SK-N-SH (cell line): ENCODE measurements at regions not wholly inside any gene's neighbourhood (a gene's known extent, or its start where the extent isn't known, plus 50 kb on each side); places are given as distances from the start of the nearest gene placed in this dataset.

ENCODE experiments used
- CTCF ChIA-PET: fragments of 300-600, 350-600 bp; formaldehyde crosslinking; extraction: SDS; loops from one replicate; lab custom pipeline; 2021; lab: Yijun Ruan, JAX
- POLR2A ChIA-PET: fragments of 350-600 bp; sonication (Branson Sonifier 250); formaldehyde crosslinking; extraction: SDS; loops from one replicate; lab custom pipeline; 2020; ENCODE audit warnings: antibody characterized with exemption, inconsistent platforms; lab: Yijun Ruan, JAX
- DNase-seq: peaks from one replicate; pipeline ENCODE4 v3.0.0; 2012
- H2AFZ ChIP-seq: fragments of 200-600 bp; sonication (generic); 2 replicates; pipeline ENCODE4 v1.8.1; 2016; ENCODE audit warnings: antibody characterized with exemption, mild to moderate bottlenecking, low read depth
- H3F3A ChIP-seq: fragments of 200-600 bp; sonication (generic); replicated peaks from 2 replicates; pipeline ENCODE3; 2016; ENCODE audit warnings: antibody characterized with exemption, mild to moderate bottlenecking; ENCODE audit not compliant: insufficient read depth
- H3K27ac ChIP-seq, 2 experiments: fragments of 200-500 bp in 1 of 2; fragments of 200-600 bp in 1 of 2; sonication (Bioruptor generic) in 1 of 2; sonication (generic), shearing (Covaris generic) in 1 of 2; 2 replicates each; pipeline versions ENCODE4 v1.5.1 to v1.6.1; 2014 to 2016; ENCODE audit warnings: low read depth in 2 of 2, inconsistent platforms in 1 of 2, low read length in 1 of 2, mild to moderate bottlenecking in 1 of 2, mixed read lengths in 1 of 2
- H3K27me3 ChIP-seq: fragments of 200-600 bp; sonication (generic), shearing (Covaris generic); 2 replicates; pipeline ENCODE4 v1.6.1; 2016; ENCODE audit warnings: mixed run types; ENCODE audit not compliant: insufficient read depth
- H3K36me3 ChIP-seq, 2 experiments: fragments of 200-500 bp in 1 of 2; fragments of 200-600 bp in 1 of 2; sonication (Bioruptor generic) in 1 of 2; sonication (generic) in 1 of 2; replicated peaks in 1 of 2; 2 replicates each; pipeline versions ENCODE3 to v1.5.1; 2014 to 2016; ENCODE audit warnings: low read length in 1 of 2, mild to moderate bottlenecking in 1 of 2; ENCODE audit not compliant: insufficient read depth in 2 of 2, control insufficient read depth in 1 of 2
- H3K4me1 ChIP-seq, 2 experiments: fragments of 200-500 bp in 1 of 2; fragments of 200-600 bp in 1 of 2; sonication (Bioruptor generic) in 1 of 2; sonication (generic), shearing (Covaris generic) in 1 of 2; 2 replicates each; pipeline versions ENCODE4 v1.5.1 to v1.6.1; 2014 to 2016; ENCODE audit warnings: low read depth in 1 of 2, low read length in 1 of 2, mixed run types in 1 of 2; ENCODE audit not compliant: insufficient read depth in 2 of 2, control insufficient read depth in 1 of 2
- H3K4me2 ChIP-seq: fragments of 200-600 bp; sonication (generic), shearing (Covaris generic); 2 replicates; pipeline ENCODE4 v1.6.1; 2017; ENCODE audit warnings: mixed run types
- H3K4me3 ChIP-seq, 2 experiments: fragments of 200-500 bp in 1 of 2; fragments of 200-600 bp in 1 of 2; sonication (Bioruptor generic) in 1 of 2; sonication (generic), shearing (Covaris generic) in 1 of 2; 2 replicates each; pipeline versions ENCODE4 v1.5.1 to v1.8.1; 2014 to 2016; ENCODE audit warnings: low read depth in 2 of 2, inconsistent platforms in 1 of 2, low read length in 1 of 2, mild to moderate bottlenecking in 1 of 2, mixed read lengths in 1 of 2, moderate library complexity in 1 of 2
- H3K79me2 ChIP-seq: fragments of 200-600 bp; sonication (generic); 2 replicates; pipeline ENCODE4 v1.8.1; 2017; ENCODE audit warnings: mild to moderate bottlenecking; ENCODE audit not compliant: insufficient read depth
- H3K9ac ChIP-seq: fragments of 200-600 bp; sonication (generic); 2 replicates; pipeline ENCODE4 v1.6.1; 2017; ENCODE audit warnings: mixed run types
- H3K9me2 ChIP-seq: fragments of 200-600 bp; sonication (generic); 2 replicates; pipeline ENCODE4 v1.6.1; 2017; ENCODE audit warnings: mixed run types
- H3K9me3 ChIP-seq: fragments of 200-600 bp; sonication (generic); 2 replicates; pipeline ENCODE4 v1.6.1; 2017; ENCODE audit warnings: mixed run types, mild to moderate bottlenecking, moderate library complexity
- H4K20me1 ChIP-seq: fragments of 200-600 bp; sonication (generic); 2 replicates; pipeline ENCODE4 v1.6.1; 2017; ENCODE audit warnings: mild to moderate bottlenecking, mixed run types; ENCODE audit not compliant: insufficient read depth
- CHD2 ChIP-seq: fragments of 150-350 bp; IDR thresholded peaks from 2 replicates; pipeline ENCODE4 v1.6.1; 2018; ENCODE audit warnings: low read length; ENCODE audit not compliant: partially characterized antibody
- CTCF ChIP-seq: fragments of 200-600 bp; sonication (generic); IDR thresholded peaks from 2 replicates; pipeline ENCODE4 v1.6.1; 2017; ENCODE audit warnings: antibody characterized with exemption, mild to moderate bottlenecking, moderate library complexity
- EP300 ChIP-seq, 2 experiments: IDR thresholded peaks; 2 replicates each; pipeline versions ENCODE4 v1.4.0 to v1.6.1; 2012; ENCODE audit warnings: borderline replicate concordance in 1 of 2, low read depth in 1 of 2, low read length in 1 of 2
- EZH2phosphoT487 ChIP-seq: fragments of 200-600 bp; sonication (generic); IDR thresholded peaks from 2 replicates; pipeline ENCODE4 v1.6.1; 2017; ENCODE audit warnings: low read depth, mixed run types, mild to moderate bottlenecking, antibody characterized with exemption, moderate library complexity, borderline replicate concordance
- MEF2A ChIP-seq: IDR thresholded peaks from 2 replicates; pipeline ENCODE4 v1.4.0; 2012; ENCODE audit warnings: low read depth, borderline replicate concordance
- NFIC ChIP-seq: IDR thresholded peaks from 2 replicates; pipeline ENCODE4 v1.4.0; 2012; ENCODE audit warnings: borderline replicate concordance
- NRF1 ChIP-seq: IDR thresholded peaks from 2 replicates; pipeline ENCODE4 v1.6.1; 2012; ENCODE audit warnings: low read depth, mild to moderate bottlenecking, low read length
- PBX3 ChIP-seq: IDR thresholded peaks from 2 replicates; pipeline ENCODE4; 2012
- RAD21 ChIP-seq: IDR thresholded peaks from 2 replicates; pipeline ENCODE4 v1.6.1; 2012; ENCODE audit warnings: mild to moderate bottlenecking, low read length
- REST ChIP-seq: IDR thresholded peaks from 2 replicates; pipeline ENCODE4 v1.6.1; 2012; ENCODE audit warnings: mild to moderate bottlenecking, low read depth, low read length, moderate library complexity
- RXRA ChIP-seq: IDR thresholded peaks from 2 replicates; pipeline ENCODE4 v1.4.0; 2012; ENCODE audit warnings: low read depth, mild to moderate bottlenecking, borderline replicate concordance
- SIN3A ChIP-seq: IDR thresholded peaks from 2 replicates; pipeline ENCODE4 v1.6.1; 2012; ENCODE audit warnings: low read depth, mild to moderate bottlenecking, low read length, moderate library complexity, borderline replicate concordance
- SMC3 ChIP-seq: IDR thresholded peaks from 2 replicates; pipeline ENCODE4 v1.6.1; 2012; ENCODE audit warnings: low read depth, low read length, improper control_type of control experiment
- TEAD4 ChIP-seq: IDR thresholded peaks from 2 replicates; pipeline ENCODE4 v1.4.0; 2012; ENCODE audit warnings: mild to moderate bottlenecking, borderline replicate concordance; ENCODE audit not compliant: insufficient read depth
- USF2 ChIP-seq: fragments of 150-350 bp; IDR thresholded peaks from 2 replicates; pipeline ENCODE4 v1.6.1; 2017; ENCODE audit warnings: antibody characterized with exemption, low read length, low read depth, borderline replicate concordance
- YY1 ChIP-seq: IDR thresholded peaks from 2 replicates; pipeline ENCODE4 v1.4.0; 2012; ENCODE audit warnings: low read depth, mild to moderate bottlenecking
- WGBS: methylation state at CpG from one replicate; pipeline ENCODE4 v1.1.6; 2017; ENCODE audit warnings: low lambda C conversion rate; 5-methylcytosine and 5-hydroxymethylcytosine counted together

GRCh38 chr4:163673848-163674697, 179.6 kb downstream of the TMA16 start (continued):
- TF ChIP-seq REST (no peak), USF2 (no peak), MEF2A (no peak), CTCF (no peak), SMC3 (no peak), CHD2 (no peak)

GRCh38 chr4:163679189-163679588, 184.7 kb downstream of the TMA16 start:
- no peaks in the 10 kb centered on the region for H3K9me3 ChIP-seq
- peak; percentile 5 for DNase-seq
- H3F3A ChIP-seq: no peaks in the 10 kb centered on the region
- H3K79me2 ChIP-seq: no peaks in the 10 kb centered on the region
- no peaks in the 10 kb centered on the region for H3K36me3 ChIP-seq
- no peaks in the 10 kb centered on the region for H3K4me1 ChIP-seq
- WGBS: 6% methylated on average over 5 of the region's 5 CpGs
- H4K20me1 ChIP-seq: no peaks in the 10 kb centered on the region
- ChIA-PET POLR2A (no interaction called here), CTCF (interaction anchor here (1.4 kb wide), 1 partner anchor 129 kb away, joined by 12 read pairs; no protein-coding TSS in a partner anchor)
- H3K4me2 ChIP-seq: no peak overlapping the region
- TF ChIP-seq TEAD4: no peak
- TF ChIP-seq SMC3: peak; percentile 60
- no peak for TF ChIP-seq RXRA
- TF ChIP-seq NRF1: no peak
- no peak for TF ChIP-seq NFIC
- TF ChIP-seq PBX3: no peak
- TF ChIP-seq EZH2phosphoT487: no peak
- no peak for TF ChIP-seq EP300 (IDR thresholded peaks at IDR 0.05; ENCODE audit: borderline replicate concordance in 1 of 2, low read depth in 1 of 2, low read length in 1 of 2)
- peak; percentile 54 for TF ChIP-seq RAD21
- TF ChIP-seq SIN3A: no peak
- no peak for TF ChIP-seq YY1
- TF ChIP-seq CTCF: peak; percentile 64
- no peak overlapping the region for H2AFZ ChIP-seq
- H3K27me3 ChIP-seq: no peaks in the 10 kb centered on the region; the same call in 1 of the 2 replicates
- no peaks in the 10 kb centered on the region for H3K9me2 ChIP-seq
- no peak overlapping the region for H3K9ac ChIP-seq
- no peak overlapping the region for H3K27ac ChIP-seq
- H3K4me3 ChIP-seq: no peak overlapping the region
